Nephron progenitor cell (in vitro differentiated cells): ENCODE measurements at regions not wholly inside any gene's neighbourhood (a gene's known extent, or its start where the extent isn't known, plus 50 kb on each side); places are given as distances from the start of the nearest gene placed in this dataset.

Source experiments
- DNase-seq: peaks from one replicate; pipeline ENCODE4 v3.0.0; 2021
- H3K27ac Mint-ChIP-seq: 2 replicates; pipeline ENCODE4 v1.8.0; 2021; ENCODE audit warnings: mild to moderate bottlenecking, moderate library complexity, mixed read lengths
- H3K27me3 Mint-ChIP-seq: 2 replicates; pipeline ENCODE4 v1.8.0; 2021; ENCODE audit warnings: mild to moderate bottlenecking, low read depth, mixed read lengths; ENCODE audit not compliant: poor library complexity
- H3K36me3 Mint-ChIP-seq: 2 replicates; pipeline ENCODE4 v1.8.0; 2021; ENCODE audit warnings: low read depth, mixed read lengths
- H3K4me1 Mint-ChIP-seq: 2 replicates; pipeline ENCODE4 v1.8.0; 2021; ENCODE audit warnings: mixed read lengths
- H3K4me3 Mint-ChIP-seq: 2 replicates; pipeline ENCODE4 v1.8.0; 2021; ENCODE audit warnings: mild to moderate bottlenecking, moderate library complexity, mixed read lengths
- H3K9me3 Mint-ChIP-seq: 2 replicates; pipeline ENCODE4 v1.8.0; 2021; ENCODE audit warnings: mild to moderate bottlenecking, moderate library complexity, mixed read lengths
- CTCF ChIP-seq: fragments of 200-600 bp; sonication (generic); IDR thresholded peaks from 2 replicates; pipeline ENCODE4 v1.5.0; 2021; ENCODE audit warnings: antibody characterized with exemption

- Mint-ChIP-seq H3K4me1 (peaks cover 8% of the 10 kb centered on the region), H3K27me3 (peaks cover 9% of the 10 kb centered on the region), H3K27ac (no peak overlapping the region), H3K9me3 (no peaks in the 10 kb centered on the region), H3K4me3 (no peak overlapping the region), H3K36me3 (no peaks in the 10 kb centered on the region)
- no peak for TF ChIP-seq CTCF
- DNase-seq: no peak
These were observed 313.5 kb upstream of the RARB start for GRCh38 chr3:25114532-25114931.

GRCh38 chr3:25117005-25117593 is 311.0 kb upstream of the RARB start:
- Mint-ChIP-seq H3K36me3 (no peaks in the 10 kb centered on the region), H3K4me3 (no peak overlapping the region), H3K27ac (no peak overlapping the region), H3K27me3 (peaks cover 4% of the 10 kb centered on the region), H3K4me1 (peaks cover 6% of the 10 kb centered on the region), H3K9me3 (no peaks in the 10 kb centered on the region)
- no peak for DNase-seq
- TF ChIP-seq CTCF: no peak

GRCh38 chr3:25119682-25120081 is 308.4 kb upstream of the RARB start:
- no peak for TF ChIP-seq CTCF
- no peaks in the 10 kb centered on the region for H3K36me3 Mint-ChIP-seq

GRCh38 chr3:25120665-25121064 is 307.4 kb upstream of the RARB start:
- Mint-ChIP-seq H3K4me3 (no peak overlapping the region), H3K36me3 (no peaks in the 10 kb centered on the region), H3K9me3 (peaks cover 4% of the 10 kb centered on the region), H3K4me1 (peaks cover 6% of the 10 kb centered on the region), H3K27ac (no peak overlapping the region), H3K27me3 (peaks cover 4% of the 10 kb centered on the region)
- no peak for DNase-seq
- TF ChIP-seq CTCF: no peak

More at GRCh38 chr3:25119682-25120081, 308.4 kb upstream of the RARB start:
- H3K27me3 Mint-ChIP-seq: peaks cover 4% of the 10 kb centered on the region
- no peak overlapping the region for H3K4me3 Mint-ChIP-seq
- no peak for DNase-seq
- H3K27ac Mint-ChIP-seq: no peak overlapping the region
- peaks cover 6% of the 10 kb centered on the region for H3K4me1 Mint-ChIP-seq
- H3K9me3 Mint-ChIP-seq: no peaks in the 10 kb centered on the region

GRCh38 chr3:25125201-25125600 is 302.9 kb upstream of the RARB start:
- H3K36me3 Mint-ChIP-seq: peaks cover 16% of the 10 kb centered on the region
- no peak overlapping the region for H3K27ac Mint-ChIP-seq
- no peak for TF ChIP-seq CTCF

GRCh38 chr3:25128735-25129134 is 299.3 kb upstream of the RARB start:
- Mint-ChIP-seq H3K27ac (no peak overlapping the region), H3K4me3 (no peak overlapping the region), H3K9me3 (peaks cover 50% of the 10 kb centered on the region), H3K27me3 (no peaks in the 10 kb centered on the region), H3K4me1 (no peaks in the 10 kb centered on the region), H3K36me3 (peaks cover 26% of the 10 kb centered on the region)
- DNase-seq: no peak
- TF ChIP-seq CTCF: no peak

More at GRCh38 chr3:25125201-25125600, 302.9 kb upstream of the RARB start:
- H3K4me1 Mint-ChIP-seq: no peaks in the 10 kb centered on the region
- H3K4me3 Mint-ChIP-seq: no peak overlapping the region
- peaks cover 32% of the 10 kb centered on the region for H3K9me3 Mint-ChIP-seq
- no peak for DNase-seq
- H3K27me3 Mint-ChIP-seq: no peaks in the 10 kb centered on the region
